ENCODE measurements at regions not wholly inside any gene's neighbourhood (a gene's known extent, or its start where the extent isn't known, plus 50 kb on each side); places are given as distances from the start of the nearest gene placed in this dataset.

GRCh38 chr6:11411593-11411992 lies 126.0 kb upstream of the TMEM170B start:
- no peaks in the 10 kb centered on the region for H3K36me3 ChIP-seq (ENCODE audit: control insufficient read depth in 1 of 2, insufficient read depth in 2 of 2, low read length in 2 of 2)
- no peak for DNase-seq

GRCh38 chr6:11410539-11411307 lies 126.8 kb upstream of the TMEM170B start:
- no peak overlapping the region for H3K23ac ChIP-seq (ENCODE audit: low read length)
- H3K79me2 ChIP-seq (ENCODE audit: control insufficient read depth, insufficient read depth, low read length, poor library complexity), result no peaks in the 10 kb centered on the region
- H4K12ac ChIP-seq (ENCODE audit: low read depth, low read length), result no peak overlapping the region
- peak overlapping the region; percentile 76 for H2BK120ac ChIP-seq (ENCODE audit: insufficient read depth, low read length, poor library complexity)
- H2BK12ac ChIP-seq (ENCODE audit: low read length), result peak overlapping the region; percentile 96
- no peak overlapping the region for H3K4ac ChIP-seq (ENCODE audit: low read depth, low read length)
- H3K18ac ChIP-seq (ENCODE audit: low read length), result no peak overlapping the region
- no CpG with 5 or more reads among the region's 4 CpGs for WGBS (ENCODE audit: extremely low coverage, insufficient coverage, insufficient read length)
- peaks cover 4% of the 10 kb centered on the region for H3K79me1 ChIP-seq (ENCODE audit: low read length)
- no peaks in the 10 kb centered on the region for H3K27me3 ChIP-seq (ENCODE audit: insufficient read depth, low read length)
- H3K9ac ChIP-seq (ENCODE audit: low read length), result no peak overlapping the region
- H3K4me2 ChIP-seq (ENCODE audit: low read length), result no peak overlapping the region
- DNase-seq, result no peak
- no peaks in the 10 kb centered on the region for H3K9me3 ChIP-seq (ENCODE audit: insufficient read depth, low read depth, low read length)
- peak overlapping the region; percentile 74 for H2AK5ac ChIP-seq (ENCODE audit: low read length)
- H2BK5ac ChIP-seq (ENCODE audit: low read depth, low read length, poor library complexity), result no peak overlapping the region
- H3K27ac ChIP-seq (ENCODE audit: low read depth, low read length), result no peak overlapping the region
- peak overlapping the region; percentile 44 for H3K14ac ChIP-seq (ENCODE audit: low read length)
- H4K8ac ChIP-seq (ENCODE audit: low read depth, low read length), result peak overlapping the region; percentile 82
- H3K4me3 ChIP-seq (ENCODE audit: low read depth, low read length), result no peak overlapping the region
- no peak overlapping the region for H2AFZ ChIP-seq (ENCODE audit: insufficient read depth, low read length, poor library complexity)
- peak overlapping the region; percentile 62 for H4K91ac ChIP-seq (ENCODE audit: low read depth, low read length)
- H3K36me3 ChIP-seq (ENCODE audit: control insufficient read depth in 1 of 2, insufficient read depth in 2 of 2, low read length in 2 of 2), result no peaks in the 10 kb centered on the region
- peaks cover 3% of the 10 kb centered on the region in 2 experiments for H3K4me1 ChIP-seq (ENCODE audit: control insufficient read depth in 1 of 2, insufficient read depth in 2 of 2, low read length in 2 of 2)

More at GRCh38 chr6:11411593-11411992, 126.0 kb upstream of the TMEM170B start:
- Histone ChIP-seq H2AFZ (ENCODE audit: insufficient read depth, low read length, poor library complexity) (no peak overlapping the region), H4K91ac (ENCODE audit: low read depth, low read length) (no peak overlapping the region), H3K79me1 (ENCODE audit: low read length) (peaks cover 8% of the 10 kb centered on the region), H3K9ac (ENCODE audit: low read length) (no peak overlapping the region), H3K9me3 (ENCODE audit: insufficient read depth, low read depth, low read length) (no peaks in the 10 kb centered on the region), H3K23ac (ENCODE audit: low read length) (no peak overlapping the region), H3K79me2 (ENCODE audit: control insufficient read depth, insufficient read depth, low read length, poor library complexity) (no peaks in the 10 kb centered on the region), H3K4ac (ENCODE audit: low read depth, low read length) (no peak overlapping the region), H2BK5ac (ENCODE audit: low read depth, low read length, poor library complexity) (no peak overlapping the region), H2AK5ac (ENCODE audit: low read length) (no peak overlapping the region), H4K12ac (ENCODE audit: low read depth, low read length) (no peak overlapping the region), H2BK12ac (ENCODE audit: low read length) (no peak overlapping the region), H3K18ac (ENCODE audit: low read length) (no peak overlapping the region), H3K27ac (ENCODE audit: low read depth, low read length) (no peak overlapping the region), H3K4me1 (ENCODE audit: control insufficient read depth in 1 of 2, insufficient read depth in 2 of 2, low read length in 2 of 2) (peaks cover 3% of the 10 kb centered on the region in 2 experiments), H3K4me3 (ENCODE audit: low read depth, low read length) (no peak overlapping the region), H3K14ac (ENCODE audit: low read length) (no peak overlapping the region), H3K27me3 (ENCODE audit: insufficient read depth, low read length) (no peaks in the 10 kb centered on the region), H4K8ac (ENCODE audit: low read depth, low read length) (no peak overlapping the region), H3K4me2 (ENCODE audit: low read length) (no peak overlapping the region), H2BK120ac (ENCODE audit: insufficient read depth, low read length, poor library complexity) (no peak overlapping the region)
- WGBS (ENCODE audit: extremely low coverage, insufficient coverage, insufficient read length), result no CpG with 5 or more reads among the region's 3 CpGs

GRCh38 chr6:11409371-11409770 lies 128.2 kb upstream of the TMEM170B start:
- Histone ChIP-seq H2AK5ac (ENCODE audit: low read length) (no peak overlapping the region), H2AFZ (ENCODE audit: insufficient read depth, low read length, poor library complexity) (no peak overlapping the region), H3K9me3 (ENCODE audit: insufficient read depth, low read depth, low read length) (no peaks in the 10 kb centered on the region), H3K18ac (ENCODE audit: low read length) (no peak overlapping the region), H4K8ac (ENCODE audit: low read depth, low read length) (no peak overlapping the region), H3K23ac (ENCODE audit: low read length) (no peak overlapping the region), H2BK12ac (ENCODE audit: low read length) (no peak overlapping the region), H3K36me3 (ENCODE audit: control insufficient read depth in 1 of 2, insufficient read depth in 2 of 2, low read length in 2 of 2) (no peaks in the 10 kb centered on the region), H3K9ac (ENCODE audit: low read length) (no peak overlapping the region), H3K27me3 (ENCODE audit: insufficient read depth, low read length) (no peaks in the 10 kb centered on the region), H2BK120ac (ENCODE audit: insufficient read depth, low read length, poor library complexity) (no peak overlapping the region), H4K91ac (ENCODE audit: low read depth, low read length) (no peak overlapping the region), H2BK5ac (ENCODE audit: low read depth, low read length, poor library complexity) (no peak overlapping the region), H3K14ac (ENCODE audit: low read length) (no peak overlapping the region), H3K27ac (ENCODE audit: low read depth, low read length) (no peak overlapping the region), H3K79me2 (ENCODE audit: control insufficient read depth, insufficient read depth, low read length, poor library complexity) (no peaks in the 10 kb centered on the region), H3K4me2 (ENCODE audit: low read length) (no peak overlapping the region), H3K79me1 (ENCODE audit: low read length) (peaks cover 2% of the 10 kb centered on the region), H3K4me3 (ENCODE audit: low read depth, low read length) (no peak overlapping the region), H3K4me1 (ENCODE audit: control insufficient read depth in 1 of 2, insufficient read depth in 2 of 2, low read length in 2 of 2) (peaks cover 3% of the 10 kb centered on the region in 2 experiments), H4K12ac (ENCODE audit: low read depth, low read length) (no peak overlapping the region), H3K4ac (ENCODE audit: low read depth, low read length) (no peak overlapping the region)
- DNase-seq, result no peak

- Histone ChIP-seq H3K14ac (ENCODE audit: low read length) (no peak overlapping the region), H3K27ac (ENCODE audit: low read depth, low read length) (no peak overlapping the region), H2BK120ac (ENCODE audit: insufficient read depth, low read length, poor library complexity) (no peak overlapping the region), H3K4me3 (ENCODE audit: low read depth, low read length) (no peak overlapping the region), H3K18ac (ENCODE audit: low read length) (no peak overlapping the region), H3K36me3 (ENCODE audit: control insufficient read depth in 1 of 2, insufficient read depth in 2 of 2, low read length in 2 of 2) (no peaks in the 10 kb centered on the region), H2AFZ (ENCODE audit: insufficient read depth, low read length, poor library complexity) (no peak overlapping the region), H3K27me3 (ENCODE audit: insufficient read depth, low read length) (no peaks in the 10 kb centered on the region), H3K23ac (ENCODE audit: low read length) (no peak overlapping the region), H2AK5ac (ENCODE audit: low read length) (no peak overlapping the region), H3K9me3 (ENCODE audit: insufficient read depth, low read depth, low read length) (no peaks in the 10 kb centered on the region), H3K4ac (ENCODE audit: low read depth, low read length) (no peak overlapping the region), H4K12ac (ENCODE audit: low read depth, low read length) (no peak overlapping the region), H2BK5ac (ENCODE audit: low read depth, low read length, poor library complexity) (no peak overlapping the region), H3K79me1 (ENCODE audit: low read length) (no peaks in the 10 kb centered on the region), H4K91ac (ENCODE audit: low read depth, low read length) (no peak overlapping the region), H2BK12ac (ENCODE audit: low read length) (no peak overlapping the region), H3K4me1 (ENCODE audit: control insufficient read depth in 1 of 2, insufficient read depth in 2 of 2, low read length in 2 of 2) (peaks cover 3% of the 10 kb centered on the region in 2 experiments), H3K9ac (ENCODE audit: low read length) (no peak overlapping the region), H3K4me2 (ENCODE audit: low read length) (no peak overlapping the region), H3K79me2 (ENCODE audit: control insufficient read depth, insufficient read depth, low read length, poor library complexity) (no peaks in the 10 kb centered on the region), H4K8ac (ENCODE audit: low read depth, low read length) (no peak overlapping the region)
- WGBS (ENCODE audit: extremely low coverage, insufficient coverage, insufficient read length), result no CpG with 5 or more reads among the region's 2 CpGs
- DNase-seq, result no peak
Observed at GRCh38 chr6:11407414-11407813, 130.1 kb upstream of the TMEM170B start.
